ENCODE measurements at regions not wholly inside any gene's neighbourhood (a gene's known extent, or its start where the extent isn't known, plus 50 kb on each side); places are given as distances from the start of the nearest gene placed in this dataset.
"Not testable (repeated sequence)": the region's sequence is repeated elsewhere in the genome, so short reads cannot be mapped to it uniquely, and the experiment has no call there.

DNA sequence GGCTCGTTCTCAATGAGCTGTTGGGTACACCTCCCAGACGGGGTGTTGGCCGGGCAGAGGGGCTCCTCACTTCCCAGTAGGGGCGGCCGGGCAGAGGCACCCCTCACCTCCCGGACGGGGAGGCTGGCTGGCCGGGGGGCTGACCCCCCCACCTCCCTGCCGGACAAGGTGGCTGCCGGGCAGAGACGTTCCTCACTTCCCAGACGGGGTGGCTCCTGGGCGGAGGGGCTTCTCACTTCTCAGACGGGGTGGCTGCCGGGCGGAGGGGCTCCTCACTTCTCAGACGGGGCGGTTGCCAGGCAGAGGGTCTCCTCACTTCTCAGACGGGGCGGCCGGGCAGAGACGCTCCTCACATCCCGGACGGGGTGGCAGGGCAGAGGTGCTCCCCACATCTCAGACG, 160.7 kb downstream of the POTEC start:
- H3K36me3 ChIP-seq (ENCODE audit: control insufficient read depth in 2 of 4, insufficient read depth in 4 of 4, low read length in 3 of 4); H3K27ac ChIP-seq (ENCODE audit: low read depth, low read length); DNase-seq (ENCODE audit: low read depth in 1 of 2, low spot score in 2 of 2); H2BK20ac ChIP-seq (ENCODE audit: low read length); CTCF ChIA-PET (ENCODE audit: partially characterized antibody); FAIRE-seq; H3K79me1 ChIP-seq (ENCODE audit: low read depth, low read length); H3K4ac ChIP-seq (replicated peaks; ENCODE audit: insufficient read length, low read depth, low read length); H2BK5ac ChIP-seq (ENCODE audit: low read depth, low read length); H3K14ac ChIP-seq (ENCODE audit: insufficient read length); H3K23ac ChIP-seq (ENCODE audit: insufficient read length); H2BK12ac ChIP-seq (ENCODE audit: low read depth, low read length); H3K23me2 ChIP-seq (ENCODE audit: low read depth, low read length); H3K4me1 ChIP-seq (replicated peaks in 1 of 4; ENCODE audit: control insufficient read depth in 3 of 4, insufficient read depth in 4 of 4, low read length in 3 of 4); H2AK5ac ChIP-seq (ENCODE audit: low read depth, low read length); H3K9ac ChIP-seq (replicated peaks in 1 of 4; ENCODE audit: extremely low read depth in 1 of 4, low read depth in 3 of 4, low read length in 3 of 4); H3K4me3 ChIP-seq (ENCODE audit: extremely low read depth in 1 of 4, insufficient read depth in 2 of 4, low read depth in 3 of 4, low read length in 4 of 4); H3K79me2 ChIP-seq (ENCODE audit: control insufficient read depth in 1 of 2, insufficient read depth in 2 of 2, low read length in 2 of 2); H3K18ac ChIP-seq (ENCODE audit: extremely low read depth, low read length); H3K56ac ChIP-seq (replicated peaks; ENCODE audit: insufficient read length, low read depth, low read length); H2AFZ ChIP-seq (ENCODE audit: low read length); H3K27me3 ChIP-seq (replicated peaks in 1 of 4; ENCODE audit: control insufficient read depth in 3 of 4, extremely low read depth in 1 of 4, insufficient read depth in 3 of 4, low read length in 3 of 4); H2BK15ac ChIP-seq (ENCODE audit: low read length); H4K5ac ChIP-seq (ENCODE audit: insufficient read length, low read depth, low read length); H3K4me2 ChIP-seq (ENCODE audit: insufficient read depth in 1 of 2, low read depth in 2 of 2, low read length in 2 of 2); H4K91ac ChIP-seq (replicated peaks; ENCODE audit: insufficient read length, low read length); POLR2A ChIA-PET (ENCODE audit: partially characterized antibody); H4K20me1 ChIP-seq (replicated peaks in 1 of 2; ENCODE audit: control insufficient read depth in 1 of 2, insufficient read depth in 2 of 2, low read length in 2 of 2); H2BK120ac ChIP-seq (replicated peaks; ENCODE audit: low read depth, low read length); H4K8ac ChIP-seq (ENCODE audit: extremely low read depth, insufficient read depth, low read length): not testable (repeated sequence)
- peaks cover 0 to 21% of the 10 kb centered on the region in 2 experiments; a peak in 2 of 4 replicates for H3K9me3 ChIP-seq (ENCODE audit: insufficient read depth in 2 of 2, low read depth in 1 of 2, low read length in 1 of 2)
- WGBS, 2 experiments (ENCODE audit: extremely low coverage in 1 of 2, insufficient coverage in 1 of 2, insufficient read length in 1 of 2, insufficient replicate concordance in 2 of 2, low coverage in 1 of 2, low lambda C conversion rate in 2 of 2, missing lambda C conversion rate in 1 of 2) = 81% methylated on average over 3 of the region's 25 CpGs; no CpG with 5 or more reads in 1 of the 2 experiments

DNA sequence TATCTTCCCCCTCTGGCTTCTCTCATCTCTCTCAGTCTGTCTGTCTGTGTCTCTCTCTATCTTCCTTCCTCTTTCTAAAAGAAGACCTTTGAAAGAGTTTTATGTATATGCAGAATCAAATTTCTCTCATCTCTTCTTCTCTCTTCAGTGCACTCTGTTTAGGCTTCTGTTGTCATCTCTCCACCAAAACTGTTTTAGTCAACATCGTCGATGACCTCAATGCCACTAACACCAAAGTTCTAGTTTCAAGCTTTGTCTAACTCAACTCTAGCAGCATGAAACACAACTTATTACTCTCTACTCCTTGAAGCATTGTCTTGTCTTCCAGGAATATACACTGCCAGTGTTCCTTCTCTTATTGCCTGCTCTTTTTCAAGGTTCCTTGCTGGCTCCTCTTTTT, 163.9 kb downstream of the POTEC start:
- H4K91ac ChIP-seq (replicated peaks; ENCODE audit: insufficient read length, low read length); POLR2A ChIA-PET (ENCODE audit: partially characterized antibody): not testable (repeated sequence)

More for the DNA sequence above, 163.9 kb downstream of the POTEC start:
- H3K4me3 ChIP-seq (ENCODE audit: extremely low read depth in 1 of 4, insufficient read depth in 2 of 4, low read depth in 3 of 4, low read length in 4 of 4); H2BK120ac ChIP-seq (replicated peaks; ENCODE audit: low read depth, low read length); CTCF ChIA-PET (ENCODE audit: partially characterized antibody); H3K23ac ChIP-seq (ENCODE audit: insufficient read length); DNase-seq (ENCODE audit: low read depth in 1 of 2, low spot score in 2 of 2); H3K56ac ChIP-seq (replicated peaks; ENCODE audit: insufficient read length, low read depth, low read length); FAIRE-seq; H3K4me1 ChIP-seq (replicated peaks in 1 of 4; ENCODE audit: control insufficient read depth in 3 of 4, insufficient read depth in 4 of 4, low read length in 3 of 4); H2BK12ac ChIP-seq (ENCODE audit: low read depth, low read length); H3K18ac ChIP-seq (ENCODE audit: extremely low read depth, low read length); H2AFZ ChIP-seq (ENCODE audit: low read length); H3K14ac ChIP-seq (ENCODE audit: insufficient read length); H4K5ac ChIP-seq (ENCODE audit: insufficient read length, low read depth, low read length); H2BK15ac ChIP-seq (ENCODE audit: low read length); H4K20me1 ChIP-seq (replicated peaks in 1 of 2; ENCODE audit: control insufficient read depth in 1 of 2, insufficient read depth in 2 of 2, low read length in 2 of 2); H4K8ac ChIP-seq (ENCODE audit: extremely low read depth, insufficient read depth, low read length); H3K9ac ChIP-seq (replicated peaks in 1 of 4; ENCODE audit: extremely low read depth in 1 of 4, low read depth in 3 of 4, low read length in 3 of 4); H3K27me3 ChIP-seq (replicated peaks in 1 of 4; ENCODE audit: control insufficient read depth in 3 of 4, extremely low read depth in 1 of 4, insufficient read depth in 3 of 4, low read length in 3 of 4); H3K4me2 ChIP-seq (ENCODE audit: insufficient read depth in 1 of 2, low read depth in 2 of 2, low read length in 2 of 2); H3K36me3 ChIP-seq (ENCODE audit: control insufficient read depth in 2 of 4, insufficient read depth in 4 of 4, low read length in 3 of 4); H3K23me2 ChIP-seq (ENCODE audit: low read depth, low read length); H3K4ac ChIP-seq (replicated peaks; ENCODE audit: insufficient read length, low read depth, low read length); H3K79me2 ChIP-seq (ENCODE audit: control insufficient read depth in 1 of 2, insufficient read depth in 2 of 2, low read length in 2 of 2); H2BK5ac ChIP-seq (ENCODE audit: low read depth, low read length); H3K27ac ChIP-seq (ENCODE audit: low read depth, low read length); H3K79me1 ChIP-seq (ENCODE audit: low read depth, low read length); H2AK5ac ChIP-seq (ENCODE audit: low read depth, low read length); H2BK20ac ChIP-seq (ENCODE audit: low read length): not testable (repeated sequence)
- peaks cover 0 to 23% of the 10 kb centered on the region in 2 experiments; a peak in 2 of 4 replicates for H3K9me3 ChIP-seq (ENCODE audit: insufficient read depth in 2 of 2, low read depth in 1 of 2, low read length in 1 of 2)
- 96% methylated on average over 2 of the region's 2 CpGs; no CpG with 5 or more reads in 1 of the 2 experiments for WGBS, 2 experiments (ENCODE audit: extremely low coverage in 1 of 2, insufficient coverage in 1 of 2, insufficient read length in 1 of 2, insufficient replicate concordance in 2 of 2, low coverage in 1 of 2, low lambda C conversion rate in 2 of 2, missing lambda C conversion rate in 1 of 2)

Data from H1 (cell line).